K562 (cell line): ENCODE measurements at regions not wholly inside any gene's neighbourhood (a gene's known extent, or its start where the extent isn't known, plus 50 kb on each side); places are given as distances from the start of the nearest gene placed in this dataset.

Experiments
- ATAC-seq: fragments of 200-7000 bp; cut with Tn5 transposase; 3 replicates; pipeline ENCODE4 v1.9.1; 2020; ENCODE audit warnings: moderate library complexity
- BruUV-seq: library from RNA; stranded (reverse); fragments of 400-500 nt; replicated peaks from 2 replicates; lab custom pipeline; 2021; lab: Mats Ljungman, UMichigan
- CTCF ChIA-PET: fragments of 300-600 bp; formaldehyde crosslinking; extraction: SDS; loops from one replicate; lab custom pipeline; 2021; ENCODE audit warnings: low intra/inter-chr PET ratio; lab: Yijun Ruan, JAX
- POLR2A ChIA-PET: fragments of 300-600, 350-650 bp; sonication (Branson Sonifier 250); formaldehyde crosslinking; extraction: SDS; loops from one replicate; lab custom pipeline; 2021; ENCODE audit warnings: antibody characterized with exemption, inconsistent platforms; lab: Yijun Ruan, JAX
- DNase-seq, 4 experiments: peaks; one replicate each; pipeline versions ENCODE4 v3.0.0 to v3.0.0-alpha.2; 2011 to 2018; ENCODE audit warnings: low spot score in 3 of 4, mixed read lengths in 3 of 4; ENCODE audit errors: extremely low read depth in 1 of 4
- FAIRE-seq: peaks from 2 replicates; lab custom pipeline; 2011; peaks lifted over from hg19 to GRCh38; lab: Jason Lieb, UNC
- H2AFZ ChIP-seq: 2 replicates; pipeline ENCODE4 v1.6.0; 2011; ENCODE audit warnings: low read depth, low read length, control low read depth, inconsistent platforms
- H3K27ac ChIP-seq: fragments of 200-600 bp; 3 replicates; pipeline ENCODE4 v1.8.0; 2011; ENCODE audit warnings: low read depth, mild to moderate bottlenecking, control low read depth, inconsistent platforms, low read length, moderate library complexity, mixed read lengths; ENCODE audit errors: extremely low read depth
- H3K27me3 ChIP-seq, 2 experiments: fragments of 300-600 bp in 1 of 2; 2 replicates in 1 of 2; 3 replicates in 1 of 2; pipeline versions ENCODE4 v1.6.0 to v1.8.0; 2011; ENCODE audit warnings: inconsistent platforms in 2 of 2, low read length in 2 of 2, mild to moderate bottlenecking in 1 of 2, mixed read lengths in 1 of 2, moderate library complexity in 1 of 2; ENCODE audit not compliant: control insufficient read depth in 2 of 2, insufficient read depth in 2 of 2
- H3K36me3 ChIP-seq: fragments of 300-600 bp; 3 replicates; pipeline ENCODE4 v1.8.0; 2011; ENCODE audit warnings: mild to moderate bottlenecking, low read length, inconsistent platforms; ENCODE audit not compliant: control insufficient read depth, insufficient read depth
- H3K4me1 ChIP-seq, 2 experiments: fragments of 200-600 bp in 1 of 2; replicated peaks in 1 of 2; 2 replicates in 1 of 2; 3 replicates in 1 of 2; pipeline versions ENCODE4 v1.5.1 to v1.8.0; 2011; ENCODE audit warnings: inconsistent platforms in 2 of 2, low read length in 2 of 2, mild to moderate bottlenecking in 1 of 2, mixed read lengths in 1 of 2, moderate library complexity in 1 of 2; ENCODE audit not compliant: control insufficient read depth in 2 of 2, insufficient read depth in 2 of 2
- H3K4me2 ChIP-seq: 2 replicates; pipeline ENCODE4 v1.6.1; 2011; ENCODE audit warnings: low read length, control low read depth, inconsistent platforms, mixed read lengths; ENCODE audit not compliant: insufficient read depth
- H3K4me3 ChIP-seq: fragments of 200-600 bp; sonication (generic), shearing (Covaris generic); 2 replicates; pipeline ENCODE4 v1.5.1; 2016; ENCODE audit warnings: control low read depth, inconsistent platforms
- H3K79me2 ChIP-seq: fragments of 200-600 bp; 3 replicates; pipeline ENCODE4 v1.8.0; 2011; ENCODE audit warnings: low read length, inconsistent platforms; ENCODE audit not compliant: control insufficient read depth, insufficient read depth
- H3K9ac ChIP-seq, 2 experiments: 2 replicates each; pipeline versions ENCODE4 v1.6.0 to v1.6.1; 2011; ENCODE audit warnings: low read depth in 2 of 2, low read length in 2 of 2, control low read depth in 1 of 2, inconsistent platforms in 1 of 2, mild to moderate bottlenecking in 1 of 2, mixed read lengths in 1 of 2; ENCODE audit not compliant: insufficient read depth in 1 of 2
- H3K9me1 ChIP-seq: one replicate; pipeline ENCODE4 v1.6.0; 2011; ENCODE audit warnings: inconsistent platforms, mild to moderate bottlenecking, low read length, moderate library complexity; ENCODE audit not compliant: control insufficient read depth, insufficient read depth
- H3K9me3 ChIP-seq: replicated peaks from 2 replicates; pipeline ENCODE4 v1.5.1; 2011; ENCODE audit warnings: low read depth, low read length, inconsistent platforms; ENCODE audit not compliant: control insufficient read depth, insufficient read depth
- H4K20me1 ChIP-seq: replicated peaks from 2 replicates; pipeline ENCODE4 v1.6.1; 2011; ENCODE audit warnings: low read length, inconsistent platforms, mixed read lengths; ENCODE audit not compliant: control insufficient read depth, insufficient read depth
- CEBPB ChIP-seq: fragments of 450-650 bp; IDR thresholded peaks from 2 replicates; pipeline ENCODE4 v1.6.1; 2016; ENCODE audit warnings: missing genetic modification characterization, missing compliant biosample characterization
- HDGF ChIP-seq: fragments of 450-650 bp; IDR thresholded peaks from 2 replicates; pipeline ENCODE4 v1.6.1; 2016
- HLTF ChIP-seq: fragments of 450-650 bp; IDR thresholded peaks from 2 replicates; pipeline ENCODE4 v1.6.1; 2016
- HNRNPL ChIP-seq: fragments of 200-400 bp; formaldehyde crosslinking; IDR thresholded peaks from 2 replicates; pipeline ENCODE4 v1.6.1; 2017; ENCODE audit warnings: low read depth, mild to moderate bottlenecking, low read length
- PCBP2 ChIP-seq: fragments of 200-400 bp; formaldehyde crosslinking; IDR thresholded peaks from 2 replicates; pipeline ENCODE4 v1.6.1; 2018; ENCODE audit warnings: low read length, low read depth, mild to moderate bottlenecking, moderate library complexity; ENCODE audit not compliant: poor library complexity, severe bottlenecking
- RCOR1 ChIP-seq, 2 experiments: IDR thresholded peaks; 2 replicates each; pipeline ENCODE4 v1.6.1; 2012; ENCODE audit warnings: low read depth in 2 of 2, low read length in 2 of 2, borderline replicate concordance in 1 of 2, improper control_type of control experiment in 1 of 2
- SOX6 ChIP-seq: fragments of 450-650 bp; IDR thresholded peaks from 2 replicates; pipeline ENCODE4 v1.6.1; 2014; ENCODE audit warnings: mild to moderate bottlenecking
- TEAD1 ChIP-seq, 2 experiments: fragments of 450-650 bp in 1 of 2; sonication (generic) in 1 of 2; formaldehyde crosslinking; IDR thresholded peaks; 2 replicates each; pipeline versions ENCODE4 v1.4.0 to v1.8.0; 2020 to 2022; ENCODE audit warnings: mild to moderate bottlenecking in 2 of 2, missing genetic modification reagents in 1 of 2
- TOE1 ChIP-seq, 2 experiments: fragments of 450-650 bp in 1 of 2; sonication (generic) in 1 of 2; formaldehyde crosslinking in 1 of 2; IDR thresholded peaks; 2 replicates each; pipeline versions ENCODE4 v1.7.1 to v1.8.0; 2016 to 2022; ENCODE audit warnings: borderline replicate concordance in 2 of 2, mild to moderate bottlenecking in 2 of 2, antibody characterized with exemption in 1 of 2, inconsistent platforms in 1 of 2, low read depth in 1 of 2, missing genetic modification reagents in 1 of 2, moderate library complexity in 1 of 2
- ZNF239 ChIP-seq: fragments of 250-450 bp; sonication (Bioruptor Pico); IDR thresholded peaks from 2 replicates; pipeline ENCODE4 v1.4.0; 2020; ENCODE audit warnings: mild to moderate bottlenecking
- WGBS: fragments of 100-300 bp; shearing (Covaris generic); methylation state at CpG from one replicate; pipeline ENCODE4 v1.1.6; 2016; ENCODE audit warnings: low coverage, mixed read lengths; ENCODE audit not compliant: insufficient coverage; ENCODE audit errors: missing lambda C conversion rate; 5-methylcytosine and 5-hydroxymethylcytosine counted together
- in situ Hi-C: fragments of 300-500 bp; cut with MboI; formaldehyde crosslinking; loops from 4 replicates; pipeline ENCODE4 v1.15.0; 2018; ENCODE audit warnings: inconsistent platforms, mixed read lengths
- intact Hi-C: fragments of 100-400 bp; cut with micrococcal nuclease; formaldehyde crosslinking; loops from 2 replicates; pipeline ENCODE4 v1.14.2; 2022
- TF ChIP-seq, protein P1 (sequence below): sonication (generic); formaldehyde crosslinking; IDR thresholded peaks from 2 replicates; pipeline ENCODE4 v1.8.1; 2023; ENCODE audit warnings: mild to moderate bottlenecking, missing genetic modification reagents, moderate library complexity
- TF ChIP-seq, protein P2 (sequence below): sonication (generic); formaldehyde crosslinking; IDR thresholded peaks from 2 replicates; pipeline ENCODE4 v1.8.1; 2022; ENCODE audit warnings: missing genetic modification reagents

DNA sequence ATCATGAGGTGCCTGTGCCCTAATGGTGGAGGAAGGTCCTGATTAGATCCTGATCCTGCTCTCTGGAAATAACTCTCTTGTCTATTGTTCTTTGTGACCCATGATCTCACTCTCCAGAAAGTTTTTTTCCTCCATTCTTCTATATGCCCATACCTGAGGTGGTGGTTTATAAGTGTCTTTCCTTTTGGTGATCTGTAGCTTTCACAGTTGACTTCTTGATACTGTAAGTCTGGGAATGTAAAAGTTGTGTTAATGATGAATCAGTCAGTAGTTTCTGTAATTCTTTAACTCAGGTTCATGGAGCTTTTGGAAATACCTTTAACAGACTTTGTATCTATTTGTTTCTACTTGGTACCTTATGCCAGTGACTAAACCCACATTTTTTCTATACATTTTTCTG lies 444.0 kb upstream of the FLRT2 start (continued):
- TF ChIP-seq, protein P1, sequence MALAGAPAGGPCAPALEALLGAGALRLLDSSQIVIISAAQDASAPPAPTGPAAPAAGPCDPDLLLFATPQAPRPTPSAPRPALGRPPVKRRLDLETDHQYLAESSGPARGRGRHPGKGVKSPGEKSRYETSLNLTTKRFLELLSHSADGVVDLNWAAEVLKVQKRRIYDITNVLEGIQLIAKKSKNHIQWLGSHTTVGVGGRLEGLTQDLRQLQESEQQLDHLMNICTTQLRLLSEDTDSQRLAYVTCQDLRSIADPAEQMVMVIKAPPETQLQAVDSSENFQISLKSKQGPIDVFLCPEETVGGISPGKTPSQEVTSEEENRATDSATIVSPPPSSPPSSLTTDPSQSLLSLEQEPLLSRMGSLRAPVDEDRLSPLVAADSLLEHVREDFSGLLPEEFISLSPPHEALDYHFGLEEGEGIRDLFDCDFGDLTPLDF, result no peak
- TF ChIP-seq CEBPB (no peak), PCBP2 (no peak), RCOR1 (IDR thresholded peaks at IDR 0.05; ENCODE audit: borderline replicate concordance in 1 of 2, low read depth in 2 of 2, low read length in 2 of 2) (no peak), TEAD1 (CRISPR knock-in tag; IDR thresholded peaks at IDR 0.05) (no peak)

DNA sequence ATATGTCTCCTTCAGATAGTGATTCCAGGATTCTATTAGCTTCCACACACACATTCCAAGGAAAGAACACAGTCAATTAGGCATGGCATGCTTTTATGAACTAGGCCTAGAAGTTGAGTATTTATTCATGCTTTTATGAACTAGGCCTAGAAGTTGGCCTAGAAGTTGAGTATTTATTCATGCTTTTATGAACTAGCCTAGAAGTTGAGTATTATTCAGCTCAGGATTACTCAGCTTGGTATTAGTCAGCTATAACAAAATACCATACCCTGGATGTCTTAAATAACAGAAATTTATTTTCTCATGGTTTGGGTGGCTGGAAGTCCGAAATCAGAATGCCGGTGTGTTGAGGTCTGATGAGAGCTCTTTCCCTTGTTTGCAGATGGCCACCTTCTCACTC lies 442.7 kb upstream of the FLRT2 start:
- Histone ChIP-seq H3K4me1 (no peaks in the 10 kb centered on the region), H3K27me3 (no peaks in the 10 kb centered on the region), H3K79me2 (no peaks in the 10 kb centered on the region), H3K9ac (no peak overlapping the region), H4K20me1 (no peaks in the 10 kb centered on the region), H3K36me3 (no peaks in the 10 kb centered on the region), H3K9me1 (no peaks in the 10 kb centered on the region), H3K4me2 (no peak overlapping the region), H3K9me3 (no peaks in the 10 kb centered on the region), H3K27ac (no peak overlapping the region), H3K4me3 (no peak overlapping the region), H2AFZ (no peak overlapping the region)
- no peak for TF ChIP-seq SOX6
- TF ChIP-seq HNRNPL, result no peak
- no peak for TF ChIP-seq HLTF
- TF ChIP-seq HDGF, result no peak
- TF ChIP-seq ZNF239, result no peak
- TF ChIP-seq, protein P2, sequence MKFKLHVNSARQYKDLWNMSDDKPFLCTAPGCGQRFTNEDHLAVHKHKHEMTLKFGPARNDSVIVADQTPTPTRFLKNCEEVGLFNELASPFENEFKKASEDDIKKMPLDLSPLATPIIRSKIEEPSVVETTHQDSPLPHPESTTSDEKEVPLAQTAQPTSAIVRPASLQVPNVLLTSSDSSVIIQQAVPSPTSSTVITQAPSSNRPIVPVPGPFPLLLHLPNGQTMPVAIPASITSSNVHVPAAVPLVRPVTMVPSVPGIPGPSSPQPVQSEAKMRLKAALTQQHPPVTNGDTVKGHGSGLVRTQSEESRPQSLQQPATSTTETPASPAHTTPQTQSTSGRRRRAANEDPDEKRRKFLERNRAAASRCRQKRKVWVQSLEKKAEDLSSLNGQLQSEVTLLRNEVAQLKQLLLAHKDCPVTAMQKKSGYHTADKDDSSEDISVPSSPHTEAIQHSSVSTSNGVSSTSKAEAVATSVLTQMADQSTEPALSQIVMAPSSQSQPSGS, result no peak
- no peak for TF ChIP-seq TOE1 (IDR thresholded peaks at IDR 0.05; ENCODE audit: borderline replicate concordance)
- TF ChIP-seq TOE1 (CRISPR knock-in tag; IDR thresholded peaks at IDR 0.05; ENCODE audit: borderline replicate concordance, low read depth), result no peak
- ChIA-PET CTCF (no interaction called here), POLR2A (no interaction called here)
- ATAC-seq (no peak), DNase-seq (no peak), FAIRE-seq (no peak)
- WGBS, result 0% methylated on average over 2 of the region's 2 CpGs
- intact Hi-C loops (no loop called here), in situ Hi-C loops (no loop called here)
- BruUV-seq, result no TSS peak
